ENCODE measurements at regions not wholly inside any gene's neighbourhood (a gene's known extent, or its start where the extent isn't known, plus 50 kb on each side); places are given as distances from the start of the nearest gene placed in this dataset.

- Histone ChIP-seq H3K79me2 (ENCODE audit: control insufficient read depth, low read length) (no peaks in the 10 kb centered on the region), H3K9me3 (ENCODE audit: control insufficient read depth, insufficient read depth, low read length) (no peaks in the 10 kb centered on the region), H4K20me1 (ENCODE audit: control insufficient read depth, insufficient read depth, low read depth, low read length) (no peaks in the 10 kb centered on the region), H3K4me3 (ENCODE audit: low read length) (no peak overlapping the region), H3K4me1 (ENCODE audit: control insufficient read depth, low read length) (no peaks in the 10 kb centered on the region), H3K36me3 (ENCODE audit: control insufficient read depth, low read length) (no peaks in the 10 kb centered on the region), H3K27me3 (ENCODE audit: control insufficient read depth, low read length) (no peaks in the 10 kb centered on the region), H3K27ac (ENCODE audit: low read depth, low read length) (no peak overlapping the region), H3K9me2 (replicated peaks; ENCODE audit: control insufficient read depth, low read length) (no peaks in the 10 kb centered on the region), H3F3A (ENCODE audit: control insufficient read depth, insufficient read depth) (no peaks in the 10 kb centered on the region), H3K4me2 (ENCODE audit: low read length) (no peak overlapping the region)
- no peak for TF ChIP-seq CTCF (IDR thresholded peaks at IDR 0.05; ENCODE audit: low read depth, low read length, poor library complexity, severe bottlenecking)
- TF ChIP-seq EZH2phosphoT487 (IDR thresholded peaks at IDR 0.05; ENCODE audit: borderline replicate concordance, low read length): no peak
These were observed 233.9 kb upstream of the TSHZ3 start for GRCh38 chr19:31583148-31583547.

GRCh38 chr19:31586282-31586681 lies 237.0 kb upstream of the TSHZ3 start:
- Histone ChIP-seq H3K4me2 (ENCODE audit: low read length) (no peak overlapping the region), H3K79me2 (ENCODE audit: control insufficient read depth, low read length) (no peaks in the 10 kb centered on the region), H3K4me3 (ENCODE audit: low read length) (no peak overlapping the region), H3K9me2 (replicated peaks; ENCODE audit: control insufficient read depth, low read length) (no peaks in the 10 kb centered on the region), H3F3A (ENCODE audit: control insufficient read depth, insufficient read depth) (no peaks in the 10 kb centered on the region), H3K27ac (ENCODE audit: low read depth, low read length) (no peak overlapping the region), H3K9me3 (ENCODE audit: control insufficient read depth, insufficient read depth, low read length) (no peaks in the 10 kb centered on the region), H3K27me3 (ENCODE audit: control insufficient read depth, low read length) (no peaks in the 10 kb centered on the region), H4K20me1 (ENCODE audit: control insufficient read depth, insufficient read depth, low read depth, low read length) (no peaks in the 10 kb centered on the region), H3K36me3 (ENCODE audit: control insufficient read depth, low read length) (no peaks in the 10 kb centered on the region), H3K4me1 (ENCODE audit: control insufficient read depth, low read length) (no peaks in the 10 kb centered on the region)
- TF ChIP-seq CTCF (IDR thresholded peaks at IDR 0.05; ENCODE audit: low read depth, low read length, poor library complexity, severe bottlenecking): no peak
- no peak for TF ChIP-seq EZH2phosphoT487 (IDR thresholded peaks at IDR 0.05; ENCODE audit: borderline replicate concordance, low read length)

- Histone ChIP-seq H3K27me3 (ENCODE audit: control insufficient read depth, low read length) (no peaks in the 10 kb centered on the region), H3K4me1 (ENCODE audit: control insufficient read depth, low read length) (no peaks in the 10 kb centered on the region), H4K20me1 (ENCODE audit: control insufficient read depth, insufficient read depth, low read depth, low read length) (no peaks in the 10 kb centered on the region), H3K36me3 (ENCODE audit: control insufficient read depth, low read length) (no peaks in the 10 kb centered on the region), H3K4me3 (ENCODE audit: low read length) (no peak overlapping the region), H3K9me2 (replicated peaks; ENCODE audit: control insufficient read depth, low read length) (no peaks in the 10 kb centered on the region), H3K4me2 (ENCODE audit: low read length) (no peak overlapping the region), H3K27ac (ENCODE audit: low read depth, low read length) (no peak overlapping the region), H3K79me2 (ENCODE audit: control insufficient read depth, low read length) (no peaks in the 10 kb centered on the region), H3F3A (ENCODE audit: control insufficient read depth, insufficient read depth) (no peaks in the 10 kb centered on the region), H3K9me3 (ENCODE audit: control insufficient read depth, insufficient read depth, low read length) (no peaks in the 10 kb centered on the region)
- TF ChIP-seq EZH2phosphoT487 (IDR thresholded peaks at IDR 0.05; ENCODE audit: borderline replicate concordance, low read length) (no peak), CTCF (IDR thresholded peaks at IDR 0.05; ENCODE audit: low read depth, low read length, poor library complexity, severe bottlenecking) (no peak)
These were observed 239.9 kb upstream of the TSHZ3 start for GRCh38 chr19:31589109-31589508.

GRCh38 chr19:31591258-31591657 lies 242.0 kb upstream of the TSHZ3 start:
- no peaks in the 10 kb centered on the region for H4K20me1 ChIP-seq (ENCODE audit: control insufficient read depth, insufficient read depth, low read depth, low read length)
- no peaks in the 10 kb centered on the region for H3F3A ChIP-seq (ENCODE audit: control insufficient read depth, insufficient read depth)
- H3K4me3 ChIP-seq (ENCODE audit: low read length): no peak overlapping the region
- no peaks in the 10 kb centered on the region for H3K79me2 ChIP-seq (ENCODE audit: control insufficient read depth, low read length)
- H3K27me3 ChIP-seq (ENCODE audit: control insufficient read depth, low read length): no peaks in the 10 kb centered on the region
- no peaks in the 10 kb centered on the region for H3K4me1 ChIP-seq (ENCODE audit: control insufficient read depth, low read length)
- no peaks in the 10 kb centered on the region for H3K9me3 ChIP-seq (ENCODE audit: control insufficient read depth, insufficient read depth, low read length)
- no peaks in the 10 kb centered on the region for H3K9me2 ChIP-seq (replicated peaks; ENCODE audit: control insufficient read depth, low read length)
- no peak overlapping the region for H3K27ac ChIP-seq (ENCODE audit: low read depth, low read length)
- no peak for TF ChIP-seq CTCF (IDR thresholded peaks at IDR 0.05; ENCODE audit: low read depth, low read length, poor library complexity, severe bottlenecking)
- no peak overlapping the region for H3K4me2 ChIP-seq (ENCODE audit: low read length)
- H3K36me3 ChIP-seq (ENCODE audit: control insufficient read depth, low read length): no peaks in the 10 kb centered on the region
